ENCODE measurements at regions not wholly inside any gene's neighbourhood (a gene's known extent, or its start where the extent isn't known, plus 50 kb on each side); places are given as distances from the start of the nearest gene placed in this dataset.

GRCh38 chr12:115230606-115231005, 546.6 kb upstream of the TBX3 start:
- TF ChIP-seq POLR2A (IDR thresholded peaks at IDR 0.05; ENCODE audit: low read length) (no peak), RFX5 (IDR thresholded peaks at IDR 0.05) (no peak), CTCF (IDR thresholded peaks at IDR 0.05) (no peak), JUNB (IDR thresholded peaks at IDR 0.05) (no peak)

All from A549 (cell line).